ENCODE measurements at regions not wholly inside any gene's neighbourhood (a gene's known extent, or its start where the extent isn't known, plus 50 kb on each side); places are given as distances from the start of the nearest gene placed in this dataset.

DNA sequence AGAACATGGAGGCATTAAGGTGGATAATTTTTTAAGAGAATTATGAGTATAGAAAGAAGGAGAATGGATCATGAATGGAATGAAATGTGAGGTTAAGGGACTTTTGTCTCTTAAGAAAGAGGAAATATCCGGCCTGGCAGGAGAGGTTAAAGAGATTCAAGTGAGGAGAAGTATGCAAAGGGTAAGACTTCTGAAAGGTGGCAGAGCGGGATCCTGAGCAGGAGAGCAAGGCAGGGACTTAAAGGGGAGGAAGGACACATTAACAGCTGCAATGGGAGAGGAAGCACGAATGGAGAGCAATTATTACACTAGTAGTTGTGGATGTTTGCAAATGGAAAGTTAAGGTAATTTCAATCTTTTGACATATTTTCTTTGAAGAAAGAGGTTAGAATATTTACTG is 171.0 kb downstream of the KITLG start:
- TF ChIP-seq, protein P1, sequence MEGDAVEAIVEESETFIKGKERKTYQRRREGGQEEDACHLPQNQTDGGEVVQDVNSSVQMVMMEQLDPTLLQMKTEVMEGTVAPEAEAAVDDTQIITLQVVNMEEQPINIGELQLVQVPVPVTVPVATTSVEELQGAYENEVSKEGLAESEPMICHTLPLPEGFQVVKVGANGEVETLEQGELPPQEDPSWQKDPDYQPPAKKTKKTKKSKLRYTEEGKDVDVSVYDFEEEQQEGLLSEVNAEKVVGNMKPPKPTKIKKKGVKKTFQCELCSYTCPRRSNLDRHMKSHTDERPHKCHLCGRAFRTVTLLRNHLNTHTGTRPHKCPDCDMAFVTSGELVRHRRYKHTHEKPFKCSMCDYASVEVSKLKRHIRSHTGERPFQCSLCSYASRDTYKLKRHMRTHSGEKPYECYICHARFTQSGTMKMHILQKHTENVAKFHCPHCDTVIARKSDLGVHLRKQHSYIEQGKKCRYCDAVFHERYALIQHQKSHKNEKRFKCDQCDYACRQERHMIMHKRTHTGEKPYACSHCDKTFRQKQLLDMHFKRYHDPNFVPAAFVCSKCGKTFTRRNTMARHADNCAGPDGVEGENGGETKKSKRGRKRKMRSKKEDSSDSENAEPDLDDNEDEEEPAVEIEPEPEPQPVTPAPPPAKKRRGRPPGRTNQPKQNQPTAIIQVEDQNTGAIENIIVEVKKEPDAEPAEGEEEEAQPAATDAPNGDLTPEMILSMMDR (IDR thresholded peaks at IDR 0.05): no peak
- TF ChIP-seq POLR2AphosphoS5 (IDR thresholded peaks at IDR 0.05) (no peak), POLR2A (IDR thresholded peaks at IDR 0.05) (no peak)
